ENCODE measurements at regions not wholly inside any gene's neighbourhood (a gene's known extent, or its start where the extent isn't known, plus 50 kb on each side); places are given as distances from the start of the nearest gene placed in this dataset.

- TF ChIP-seq CTCF (conservative IDR thresholded peaks at IDR 0.05; ENCODE audit: low read depth, low read length) = no peak
- H3K4me3 ChIP-seq (ENCODE audit: low read depth, low read length) = no peak overlapping the region
- no peak for DNase-seq (ENCODE audit: low read depth)
These were observed 493.8 kb downstream of the SHQ1 start for GRCh38 chr3:72354486-72354885.

GRCh38 chr3:72353236-72354128 is 494.8 kb downstream of the SHQ1 start:
- no peak overlapping the region for H3K4me3 ChIP-seq (ENCODE audit: low read depth, low read length)
- no peak for DNase-seq (ENCODE audit: low read depth)
- TF ChIP-seq CTCF (conservative IDR thresholded peaks at IDR 0.05; ENCODE audit: low read depth, low read length) = no peak

- H3K4me3 ChIP-seq (ENCODE audit: low read depth, low read length) = no peak overlapping the region
- no peak for DNase-seq (ENCODE audit: low read depth)
- no peak for TF ChIP-seq CTCF (conservative IDR thresholded peaks at IDR 0.05; ENCODE audit: low read depth, low read length)
These were observed 496.1 kb downstream of the SHQ1 start for GRCh38 chr3:72352176-72352575.

- DNase-seq (ENCODE audit: low read depth) = no peak
- no peak for TF ChIP-seq CTCF (conservative IDR thresholded peaks at IDR 0.05; ENCODE audit: low read depth, low read length)
- no peak overlapping the region for H3K4me3 ChIP-seq (ENCODE audit: low read depth, low read length)
These were observed 496.7 kb downstream of the SHQ1 start for GRCh38 chr3:72351536-72351935.

- H3K4me3 ChIP-seq (ENCODE audit: low read depth, low read length) = no peak overlapping the region
- TF ChIP-seq CTCF (conservative IDR thresholded peaks at IDR 0.05; ENCODE audit: low read depth, low read length) = no peak
These were observed 497.3 kb downstream of the SHQ1 start for GRCh38 chr3:72350761-72351505.

GRCh38 chr3:72348357-72348756 is 499.9 kb downstream of the SHQ1 start:
- TF ChIP-seq CTCF (conservative IDR thresholded peaks at IDR 0.05; ENCODE audit: low read depth, low read length) = no peak

More at GRCh38 chr3:72350761-72351505, 497.3 kb downstream of the SHQ1 start:
- DNase-seq (ENCODE audit: low read depth) = no peak

More at GRCh38 chr3:72348357-72348756, 499.9 kb downstream of the SHQ1 start:
- no peak for DNase-seq (ENCODE audit: low read depth)
- H3K4me3 ChIP-seq (ENCODE audit: low read depth, low read length) = no peak overlapping the region
